GM12873 (cell line): ENCODE measurements at regions not wholly inside any gene's neighbourhood (a gene's known extent, or its start where the extent isn't known, plus 50 kb on each side); places are given as distances from the start of the nearest gene placed in this dataset.

Source experiments
- CTCF ChIP-seq: IDR thresholded peaks from 2 replicates; pipeline ENCODE4 v1.5.1; 2012; ENCODE audit warnings: low read depth, mild to moderate bottlenecking, moderate library complexity, low read length, control low read depth; ENCODE audit not compliant: insufficient read depth; ENCODE audit errors: missing control alignments

GRCh38 chr19:29873801-29874575 lies 62.2 kb downstream of the CCNE1 start:
- no peak for TF ChIP-seq CTCF

- TF ChIP-seq CTCF = no peak
Observed at GRCh38 chr19:29875931-29876330, 64.1 kb downstream of the CCNE1 start.

DNA sequence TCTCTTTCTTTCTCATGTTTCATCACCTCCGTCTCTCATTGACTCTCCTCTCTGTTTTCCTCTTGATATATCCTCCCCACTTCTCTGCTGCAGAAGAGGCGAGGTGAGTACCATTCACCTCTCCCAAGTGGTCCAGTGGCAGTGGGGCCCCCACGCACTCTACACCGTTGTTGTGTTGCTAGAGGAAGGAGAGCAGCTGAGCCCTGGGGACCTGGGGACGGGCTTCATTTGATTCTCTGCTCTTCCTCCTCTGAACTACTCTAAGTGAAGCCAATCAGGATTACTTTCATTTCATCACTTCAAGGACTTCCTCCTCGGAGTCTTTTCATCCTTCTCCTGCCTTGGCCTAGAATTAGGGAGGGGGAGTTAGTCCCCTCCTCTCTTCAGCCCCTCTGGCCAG lies 64.6 kb downstream of the CCNE1 start:
- TF ChIP-seq CTCF = no peak

GRCh38 chr19:29878973-29879654 lies 62.9 kb upstream of the URI1 start:
- TF ChIP-seq CTCF = no peak

GRCh38 chr19:29879655-29879974 lies 62.4 kb upstream of the URI1 start:
- no peak for TF ChIP-seq CTCF

DNA sequence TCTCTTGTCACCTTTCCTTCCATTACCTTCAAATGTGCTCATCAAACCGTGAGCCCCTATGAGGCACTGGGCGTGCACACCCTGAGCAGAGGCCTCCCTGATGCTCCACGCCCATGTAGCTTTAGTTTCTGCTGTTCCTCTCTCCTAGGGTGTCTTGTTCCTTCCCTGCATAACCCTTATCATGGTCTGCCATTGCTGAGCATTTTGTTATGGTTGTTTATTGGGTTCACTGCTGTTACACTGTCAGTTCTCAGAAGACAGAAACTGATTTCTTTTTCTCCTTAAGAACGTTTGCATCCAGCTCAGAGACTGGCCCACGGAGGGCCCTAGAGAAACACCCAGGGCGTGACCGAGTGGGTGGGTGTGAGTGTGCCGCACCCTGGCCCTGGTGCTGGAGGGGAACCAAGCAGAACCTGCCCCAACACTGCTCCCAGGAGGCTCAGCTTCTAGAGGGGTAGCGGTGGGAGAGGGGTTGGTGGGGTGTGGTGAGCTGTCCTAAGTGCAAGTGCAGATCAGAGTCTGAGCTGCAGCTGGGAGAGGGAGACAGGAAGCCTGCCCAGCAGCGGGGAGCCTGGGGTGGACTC lies 61.4 kb upstream of the URI1 start:
- no peak for TF ChIP-seq CTCF

- TF ChIP-seq CTCF = no peak
Observed at GRCh38 chr19:29881386-29881785, 60.7 kb upstream of the URI1 start.
